DND-41 (cell line): ENCODE measurements at regions not wholly inside any gene's neighbourhood (a gene's known extent, or its start where the extent isn't known, plus 50 kb on each side); places are given as distances from the start of the nearest gene placed in this dataset.

Source experiments
- ATAC-seq: fragments of 200-7000 bp; cut with Tn5 transposase; 3 replicates; pipeline ENCODE4 v1.9.1; 2021; ENCODE audit warnings: low read depth; ENCODE audit not compliant: insufficient read depth
- DNase-seq: peaks from one replicate; pipeline ENCODE4 v3.0.0-alpha.2; 2020
- H2AFZ ChIP-seq: 2 replicates; pipeline ENCODE4 v1.6.0; 2012; ENCODE audit warnings: low read depth, low read length
- H3K27ac ChIP-seq: 2 replicates; pipeline ENCODE4 v1.5.1; 2012; ENCODE audit warnings: low read length, inconsistent platforms
- H3K27me3 ChIP-seq: fragments of 200-600 bp; sonication (generic); 2 replicates; pipeline ENCODE4 v1.6.0; 2012; ENCODE audit warnings: low read length, mild to moderate bottlenecking, inconsistent platforms; ENCODE audit not compliant: insufficient read depth, poor library complexity
- H3K36me3 ChIP-seq: 2 replicates; pipeline ENCODE4 v1.5.1; 2012; ENCODE audit warnings: low read length, inconsistent platforms; ENCODE audit not compliant: insufficient read depth
- H3K4me1 ChIP-seq: 2 replicates; pipeline ENCODE4 v1.5.1; 2012; ENCODE audit warnings: mild to moderate bottlenecking, low read length; ENCODE audit not compliant: insufficient read depth
- H3K4me2 ChIP-seq: 2 replicates; pipeline ENCODE4 v1.6.0; 2012; ENCODE audit warnings: mild to moderate bottlenecking, moderate library complexity, low read length, inconsistent platforms; ENCODE audit not compliant: insufficient read depth
- H3K4me3 ChIP-seq, 2 experiments: fragments of 200-600 bp in 1 of 2; shearing (Covaris generic) in 1 of 2; 2 replicates each; pipeline ENCODE4 v1.5.1; 2012 to 2016; ENCODE audit warnings: inconsistent platforms in 2 of 2, low read length in 2 of 2, mild to moderate bottlenecking in 2 of 2, low read depth in 1 of 2, moderate library complexity in 1 of 2
- H3K79me2 ChIP-seq: 2 replicates; pipeline ENCODE4 v1.6.0; 2012; ENCODE audit warnings: low read length, inconsistent platforms; ENCODE audit not compliant: insufficient read depth
- H3K9ac ChIP-seq: 2 replicates; pipeline ENCODE4 v1.6.0; 2012; ENCODE audit warnings: low read depth, mild to moderate bottlenecking, inconsistent platforms, low read length, moderate library complexity
- H3K9me3 ChIP-seq: 2 replicates; pipeline ENCODE4 v1.5.1; 2012; ENCODE audit warnings: low read length, moderate library complexity, mild to moderate bottlenecking, inconsistent platforms; ENCODE audit not compliant: insufficient read depth, severe bottlenecking
- H4K20me1 ChIP-seq: 2 replicates; pipeline ENCODE4 v1.6.0; 2012; ENCODE audit warnings: low read length; ENCODE audit not compliant: insufficient read depth
- CTCF ChIP-seq: IDR thresholded peaks from 2 replicates; pipeline ENCODE4 v1.5.1; 2012; ENCODE audit warnings: borderline replicate concordance, low read length, moderate library complexity, mild to moderate bottlenecking; ENCODE audit not compliant: poor library complexity, severe bottlenecking; ENCODE audit errors: extremely low read depth
- EZH2 ChIP-seq: IDR thresholded peaks from 3 replicates; pipeline ENCODE4 v1.6.1; 2012; ENCODE audit warnings: borderline replicate concordance, low read depth, mild to moderate bottlenecking, moderate library complexity, low read length, inconsistent platforms; ENCODE audit not compliant: severe bottlenecking

- Histone ChIP-seq H4K20me1 (no peaks in the 10 kb centered on the region), H3K9me3 (no peaks in the 10 kb centered on the region), H3K4me3 (no peak overlapping the region), H3K36me3 (no peaks in the 10 kb centered on the region), H3K27ac (no peak overlapping the region), H3K79me2 (no peaks in the 10 kb centered on the region), H2AFZ (no peak overlapping the region), H3K4me1 (no peaks in the 10 kb centered on the region), H3K4me2 (no peak overlapping the region), H3K9ac (no peak overlapping the region), H3K27me3 (no peaks in the 10 kb centered on the region)
- DNase-seq (no peak), ATAC-seq (no peak)
- TF ChIP-seq EZH2 (no peak), CTCF (no peak)
These were observed 194.3 kb upstream of the SMIM21 start for GRCh38 chr18:75621818-75622217.

GRCh38 chr18:75618146-75618545 is 190.6 kb upstream of the SMIM21 start:
- no peak for ATAC-seq
- no peaks in the 10 kb centered on the region for H3K27me3 ChIP-seq
- TF ChIP-seq EZH2: no peak
- no peak for TF ChIP-seq CTCF
- H4K20me1 ChIP-seq: no peaks in the 10 kb centered on the region
- no peak overlapping the region for H3K4me3 ChIP-seq
- H3K9me3 ChIP-seq: no peaks in the 10 kb centered on the region
- H3K9ac ChIP-seq: no peak overlapping the region
- H2AFZ ChIP-seq: no peak overlapping the region
- no peak for DNase-seq
- H3K36me3 ChIP-seq: no peaks in the 10 kb centered on the region
- H3K79me2 ChIP-seq: no peaks in the 10 kb centered on the region
- no peaks in the 10 kb centered on the region for H3K4me1 ChIP-seq
- no peak overlapping the region for H3K4me2 ChIP-seq
- H3K27ac ChIP-seq: no peak overlapping the region

- Histone ChIP-seq H3K9ac (no peak overlapping the region), H4K20me1 (no peaks in the 10 kb centered on the region), H2AFZ (no peak overlapping the region), H3K27ac (no peak overlapping the region), H3K79me2 (no peaks in the 10 kb centered on the region), H3K4me1 (no peaks in the 10 kb centered on the region), H3K9me3 (no peaks in the 10 kb centered on the region), H3K36me3 (no peaks in the 10 kb centered on the region), H3K27me3 (no peaks in the 10 kb centered on the region), H3K4me2 (no peak overlapping the region), H3K4me3 (no peak overlapping the region)
- ATAC-seq (no peak), DNase-seq (no peak)
- TF ChIP-seq CTCF: no peak
- TF ChIP-seq EZH2: no peak
These were observed 185.0 kb upstream of the SMIM21 start for GRCh38 chr18:75612456-75612855.

GRCh38 chr18:75607701-75608100 is 180.2 kb upstream of the SMIM21 start:
- Histone ChIP-seq H2AFZ (no peak overlapping the region), H3K4me3 (no peak overlapping the region), H3K27me3 (no peaks in the 10 kb centered on the region), H3K9me3 (no peaks in the 10 kb centered on the region), H4K20me1 (no peaks in the 10 kb centered on the region), H3K36me3 (no peaks in the 10 kb centered on the region), H3K4me1 (no peaks in the 10 kb centered on the region), H3K79me2 (no peaks in the 10 kb centered on the region), H3K27ac (no peak overlapping the region), H3K4me2 (no peak overlapping the region), H3K9ac (no peak overlapping the region)
- no peak for ATAC-seq
- TF ChIP-seq CTCF (no peak), EZH2 (no peak)
- DNase-seq: no peak
